C4-2B (cell line): ENCODE measurements at regions not wholly inside any gene's neighbourhood (a gene's known extent, or its start where the extent isn't known, plus 50 kb on each side); places are given as distances from the start of the nearest gene placed in this dataset.

Experiments used
- H3K27ac ChIP-seq: fragments of 450-650 bp; 2 replicates; pipeline ENCODE4 v1.5.1; 2017
- CTCF ChIP-seq: fragments of 450-650 bp; conservative IDR thresholded peaks from 2 replicates; pipeline ENCODE4 v1.5.1; 2017; ENCODE audit warnings: mild to moderate bottlenecking
- ZFX ChIP-seq: fragments of 450-650 bp; IDR thresholded peaks from 2 replicates; pipeline ENCODE4 v1.6.1; 2017

- H3K27ac ChIP-seq: no peak overlapping the region
- TF ChIP-seq CTCF (no peak), ZFX (no peak)
These were observed 569.1 kb downstream of the ACTL7B start for GRCh38 chr9:108286638-108287206.

- no peak overlapping the region for H3K27ac ChIP-seq
- no peak for TF ChIP-seq CTCF
- TF ChIP-seq ZFX: no peak
These were observed 572.1 kb downstream of the ACTL7B start for GRCh38 chr9:108283696-108284095.

GRCh38 chr9:108282872-108283271 is 572.9 kb downstream of the ACTL7B start:
- TF ChIP-seq ZFX (no peak), CTCF (peak; percentile 63)

GRCh38 chr9:108281696-108282095 is 574.1 kb downstream of the ACTL7B start:
- TF ChIP-seq ZFX (no peak), CTCF (no peak)
- H3K27ac ChIP-seq: no peak overlapping the region

More at GRCh38 chr9:108282872-108283271, 572.9 kb downstream of the ACTL7B start:
- H3K27ac ChIP-seq: no peak overlapping the region

- no peak for TF ChIP-seq CTCF
- no peak for TF ChIP-seq ZFX
These were observed 577.4 kb downstream of the ACTL7B start for GRCh38 chr9:108278341-108278740.

GRCh38 chr9:108277216-108277615 is 578.6 kb downstream of the ACTL7B start:
- TF ChIP-seq ZFX: no peak
- no peak for TF ChIP-seq CTCF
- H3K27ac ChIP-seq: no peak overlapping the region

More at GRCh38 chr9:108278341-108278740, 577.4 kb downstream of the ACTL7B start:
- no peak overlapping the region for H3K27ac ChIP-seq

GRCh38 chr9:108275906-108276305 is 579.9 kb downstream of the ACTL7B start:
- no peak overlapping the region for H3K27ac ChIP-seq
- no peak for TF ChIP-seq ZFX

- TF ChIP-seq ZFX: no peak
- no peak for TF ChIP-seq CTCF
- H3K27ac ChIP-seq: no peak overlapping the region
These were observed 580.8 kb downstream of the ACTL7B start for GRCh38 chr9:108274971-108275370.
